ENCODE measurements at regions not wholly inside any gene's neighbourhood (a gene's known extent, or its start where the extent isn't known, plus 50 kb on each side); places are given as distances from the start of the nearest gene placed in this dataset.

GRCh38 chr20:22465622-22466446 is 118.5 kb downstream of the FOXA2 start:
- DNase-seq: no peak

- no peak for DNase-seq
These were observed 119.9 kb downstream of the FOXA2 start for GRCh38 chr20:22464312-22465003.

- DNase-seq: no peak
These were observed 121.1 kb downstream of the FOXA2 start for GRCh38 chr20:22462975-22463914.

GRCh38 chr20:22460803-22461202 is 123.6 kb downstream of the FOXA2 start:
- no peak for DNase-seq

- no peak for DNase-seq
These were observed 124.1 kb downstream of the FOXA2 start for GRCh38 chr20:22460231-22460630.

- DNase-seq: no peak
These were observed 124.6 kb downstream of the FOXA2 start for GRCh38 chr20:22459754-22460153.

- DNase-seq: no peak
These were observed 128.3 kb downstream of the FOXA2 start for GRCh38 chr20:22456109-22456508.

GRCh38 chr20:22455259-22455658 is 129.1 kb downstream of the FOXA2 start:
- DNase-seq: no peak

- DNase-seq: no peak
These were observed 130.9 kb downstream of the FOXA2 start for GRCh38 chr20:22453244-22454080.

GRCh38 chr20:22452442-22453011 is 131.8 kb downstream of the FOXA2 start:
- DNase-seq: no peak

- DNase-seq: no peak
These were observed 133.8 kb downstream of the FOXA2 start for GRCh38 chr20:22450537-22450936.

GRCh38 chr20:22449188-22449973 is 135.0 kb downstream of the FOXA2 start:
- no peak for DNase-seq

- DNase-seq: no peak
These were observed 137.0 kb downstream of the FOXA2 start for GRCh38 chr20:22447447-22447778.

- no peak for DNase-seq
These were observed 137.5 kb downstream of the FOXA2 start for GRCh38 chr20:22446613-22447446.

GRCh38 chr20:22442318-22442717 is 142.1 kb downstream of the FOXA2 start:
- DNase-seq: no peak

- no peak for DNase-seq
These were observed 145.4 kb downstream of the FOXA2 start for GRCh38 chr20:22438926-22439325.

GRCh38 chr20:22438346-22438745 is 146.0 kb downstream of the FOXA2 start:
- no peak for DNase-seq

GRCh38 chr20:22437354-22437753 is 147.0 kb downstream of the FOXA2 start:
- no peak for DNase-seq

GRCh38 chr20:22431419-22431818 is 153.0 kb downstream of the FOXA2 start:
- DNase-seq: no peak

- no peak for DNase-seq
These were observed 153.6 kb downstream of the FOXA2 start for GRCh38 chr20:22430746-22431168.

Measured in inflammatory macrophage treated with lipopolysaccharide for 4 hours (primary cell).